AG04450 (cell line): ENCODE measurements at regions not wholly inside any gene's neighbourhood (a gene's known extent, or its start where the extent isn't known, plus 50 kb on each side); places are given as distances from the start of the nearest gene placed in this dataset.

Experiments used
- CTCF ChIA-PET: fragments of 300-600, 350-600 bp; formaldehyde crosslinking; extraction: SDS; loops from one replicate; lab custom pipeline; 2022; ENCODE audit warnings: antibody characterized with exemption, inconsistent platforms; lab: Charles Lee
- POLR2A ChIA-PET: fragments of 350-600 bp; formaldehyde crosslinking; extraction: SDS; loops from one replicate; lab custom pipeline; 2021; ENCODE audit warnings: antibody characterized with exemption, inconsistent platforms; lab: Yijun Ruan, JAX
- DNase-seq: peaks from one replicate; pipeline ENCODE4 v3.0.0-alpha.2; 2011; ENCODE audit warnings: low read depth, low spot score
- H3K27ac ChIP-seq: one replicate; pipeline ENCODE4 v1.5.1; 2012; ENCODE audit warnings: low read depth, low read length, control low read depth
- H3K27me3 ChIP-seq: one replicate; pipeline ENCODE4 v1.6.0; 2012; ENCODE audit warnings: low read length; ENCODE audit not compliant: control insufficient read depth, insufficient read depth
- H3K4me3 ChIP-seq: 2 replicates; pipeline ENCODE4 v1.5.1; 2011; ENCODE audit warnings: mild to moderate bottlenecking, low read depth, low read length, control low read depth
- H3K9me3 ChIP-seq: 2 replicates; pipeline ENCODE4 v1.5.1; 2012; ENCODE audit warnings: low read length; ENCODE audit not compliant: control insufficient read depth, insufficient read depth
- TF ChIP-seq, protein P1 (sequence below): IDR thresholded peaks from 2 replicates; pipeline ENCODE4 v1.5.1; 2011; ENCODE audit warnings: low read depth, low read length, control low read depth, inconsistent platforms

DNA sequence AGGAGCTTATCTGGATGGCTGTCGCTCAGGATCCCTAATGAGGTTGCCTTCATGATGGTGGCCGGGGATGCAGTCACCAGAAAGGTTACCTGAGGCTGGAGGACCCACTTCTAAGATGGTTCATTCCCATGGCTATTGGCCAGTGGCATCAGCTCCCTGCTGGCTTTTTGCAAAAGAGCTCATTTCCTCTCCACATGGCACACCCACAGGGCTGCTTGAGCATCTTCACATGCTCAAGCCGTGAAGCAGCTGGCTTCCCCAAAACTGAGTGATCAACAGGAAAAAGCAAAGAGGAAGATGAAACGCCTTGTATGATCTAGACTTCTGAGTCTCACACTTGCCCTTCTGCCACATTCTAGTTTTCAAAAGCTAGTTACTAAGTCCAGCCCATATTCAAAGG lies 124.6 kb upstream of the CXADR start:
- no peaks in the 10 kb centered on the region for H3K9me3 ChIP-seq
- DNase-seq: no peak
- TF ChIP-seq, protein P1, sequence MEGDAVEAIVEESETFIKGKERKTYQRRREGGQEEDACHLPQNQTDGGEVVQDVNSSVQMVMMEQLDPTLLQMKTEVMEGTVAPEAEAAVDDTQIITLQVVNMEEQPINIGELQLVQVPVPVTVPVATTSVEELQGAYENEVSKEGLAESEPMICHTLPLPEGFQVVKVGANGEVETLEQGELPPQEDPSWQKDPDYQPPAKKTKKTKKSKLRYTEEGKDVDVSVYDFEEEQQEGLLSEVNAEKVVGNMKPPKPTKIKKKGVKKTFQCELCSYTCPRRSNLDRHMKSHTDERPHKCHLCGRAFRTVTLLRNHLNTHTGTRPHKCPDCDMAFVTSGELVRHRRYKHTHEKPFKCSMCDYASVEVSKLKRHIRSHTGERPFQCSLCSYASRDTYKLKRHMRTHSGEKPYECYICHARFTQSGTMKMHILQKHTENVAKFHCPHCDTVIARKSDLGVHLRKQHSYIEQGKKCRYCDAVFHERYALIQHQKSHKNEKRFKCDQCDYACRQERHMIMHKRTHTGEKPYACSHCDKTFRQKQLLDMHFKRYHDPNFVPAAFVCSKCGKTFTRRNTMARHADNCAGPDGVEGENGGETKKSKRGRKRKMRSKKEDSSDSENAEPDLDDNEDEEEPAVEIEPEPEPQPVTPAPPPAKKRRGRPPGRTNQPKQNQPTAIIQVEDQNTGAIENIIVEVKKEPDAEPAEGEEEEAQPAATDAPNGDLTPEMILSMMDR: no peak
- H3K4me3 ChIP-seq: no peak overlapping the region
- ChIA-PET POLR2A (no interaction called here), CTCF (interaction anchor here (1.3 to 8.7 kb wide), 12 partner anchors 21 to 223 kb away, joined by 4 to 303 read pairs (median 16); partner anchors contain the start of gene CXADR)
- H3K27ac ChIP-seq: no peak overlapping the region
- H3K27me3 ChIP-seq: peaks cover 2% of the 10 kb centered on the region

DNA sequence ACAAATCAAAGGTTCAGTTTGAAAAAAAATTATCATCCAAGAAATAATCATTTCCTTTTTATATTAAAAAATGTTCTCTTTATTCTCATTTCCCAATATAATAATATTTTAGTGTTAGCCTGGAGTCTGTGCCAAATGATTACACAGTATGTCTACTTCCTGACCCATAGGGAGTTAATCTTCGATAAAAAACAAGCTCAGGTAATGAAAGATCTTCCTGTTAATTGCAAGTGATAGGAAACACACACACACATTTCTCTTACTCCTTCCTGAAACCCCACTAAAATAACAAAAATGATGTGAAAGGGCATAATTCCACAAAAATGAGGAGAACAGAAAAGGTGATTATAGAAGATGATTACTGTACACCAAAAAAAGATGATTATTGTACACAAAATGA lies 123.5 kb upstream of the CXADR start:
- CTCF ChIA-PET: interaction anchor here (1.1 to 8.7 kb wide), 8 partner anchors 26 to 221 kb away, joined by 5 to 303 read pairs (median 24); partner anchors contain the start of gene CXADR

DNA sequence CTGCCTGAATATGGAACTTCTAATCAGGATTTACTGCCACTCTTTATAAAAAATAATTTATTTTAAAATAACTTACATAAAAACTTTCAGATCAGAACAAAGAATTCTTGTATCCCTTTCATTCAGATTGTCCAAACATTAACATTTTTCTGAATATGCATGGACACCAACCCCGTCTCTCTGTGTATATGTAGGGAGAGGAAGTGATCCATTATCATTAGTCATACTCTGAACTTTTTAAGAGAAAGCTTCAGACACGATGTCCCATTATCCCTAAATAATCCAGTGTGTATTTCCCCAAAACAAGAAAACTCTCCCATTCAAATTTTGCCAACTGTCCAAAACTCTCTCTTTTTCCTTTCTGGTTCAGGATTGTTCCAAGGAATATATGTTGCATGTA lies 122.3 kb upstream of the CXADR start:
- ChIA-PET POLR2A (no interaction called here), CTCF (interaction anchor here (1.9 to 8.7 kb wide), 3 partner anchors 161 to 193 kb away, joined by 5 to 303 read pairs (median 156); no protein-coding TSS in a partner anchor)
- TF ChIP-seq, protein P1: no peak
- Histone ChIP-seq H3K9me3 (no peaks in the 10 kb centered on the region), H3K4me3 (no peak overlapping the region), H3K27ac (no peak overlapping the region), H3K27me3 (peaks cover 2% of the 10 kb centered on the region)
- no peak for DNase-seq

More for the DNA sequence above, 123.5 kb upstream of the CXADR start:
- TF ChIP-seq, protein P1: no peak
- H3K4me3 ChIP-seq: no peak overlapping the region
- POLR2A ChIA-PET: no interaction called here
- peaks cover 2% of the 10 kb centered on the region for H3K27me3 ChIP-seq
- DNase-seq: no peak
- no peak overlapping the region for H3K27ac ChIP-seq
- H3K9me3 ChIP-seq: no peaks in the 10 kb centered on the region

DNA sequence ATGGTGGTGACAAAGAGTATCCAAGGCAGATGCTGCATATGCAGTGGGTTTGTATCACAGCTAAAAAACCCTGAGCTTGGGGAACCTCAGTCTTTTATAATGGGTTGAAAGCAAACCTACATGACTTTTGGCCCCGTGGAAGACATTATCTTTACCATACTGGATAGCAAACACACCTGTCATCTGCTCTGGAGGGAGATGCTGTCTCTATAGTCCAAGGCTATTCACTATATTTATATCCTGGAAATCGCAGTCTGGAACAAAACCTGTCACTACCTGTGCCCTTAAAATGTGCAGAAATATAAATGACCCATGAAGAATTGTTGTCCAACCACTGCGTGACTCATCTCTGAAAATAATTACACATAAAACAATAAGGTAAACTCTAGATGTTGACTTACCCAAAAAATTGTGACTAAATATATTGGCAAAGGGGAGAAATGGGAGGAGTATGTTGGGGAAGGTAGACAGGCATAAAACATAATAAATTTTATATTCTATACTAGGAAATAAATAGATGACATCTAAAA lies 121.0 kb upstream of the CXADR start:
- H3K4me3 ChIP-seq: no peak overlapping the region
- ChIA-PET POLR2A (no interaction called here), CTCF (interaction anchor here (8.0 to 8.7 kb wide), 2 partner anchors 163 to 191 kb away, joined by 156 to 303 read pairs; no protein-coding TSS in a partner anchor)
- H3K27ac ChIP-seq: no peak overlapping the region
- TF ChIP-seq, protein P1: no peak
- DNase-seq: no peak
- H3K9me3 ChIP-seq: no peaks in the 10 kb centered on the region
- peaks cover 2% of the 10 kb centered on the region for H3K27me3 ChIP-seq

DNA sequence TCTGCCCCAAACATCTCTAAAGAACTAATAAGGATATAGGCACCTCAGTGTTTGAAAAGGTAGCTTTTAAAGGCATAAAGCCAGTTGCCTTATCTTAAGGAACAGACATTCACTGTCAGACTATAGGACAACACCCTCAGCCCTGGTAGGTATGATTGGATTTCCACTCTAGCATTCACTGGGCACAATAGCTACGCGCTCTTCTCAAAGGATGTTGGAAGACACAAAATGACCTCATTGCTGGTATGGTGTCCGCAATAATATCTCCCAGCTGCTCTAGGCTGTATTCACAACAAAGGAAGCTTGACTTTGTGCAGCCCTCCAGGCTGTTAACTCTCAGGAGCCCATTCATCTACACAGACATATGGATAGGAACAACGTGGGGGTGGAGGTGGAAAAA lies 119.4 kb upstream of the CXADR start:
- POLR2A ChIA-PET: no interaction called here
- TF ChIP-seq, protein P1: no peak
- Histone ChIP-seq H3K27ac (no peak overlapping the region), H3K4me3 (no peak overlapping the region), H3K9me3 (no peaks in the 10 kb centered on the region), H3K27me3 (no peaks in the 10 kb centered on the region)
- no peak for DNase-seq
- CTCF ChIA-PET: interaction anchor here (0.6 to 1.5 kb wide), 2 partner anchors 41 to 161 kb away, joined by 4 to 7 read pairs; no protein-coding TSS in a partner anchor
